Glutamatergic neuron (in vitro differentiated cells): ENCODE measurements at regions not wholly inside any gene's neighbourhood (a gene's known extent, or its start where the extent isn't known, plus 50 kb on each side); places are given as distances from the start of the nearest gene placed in this dataset.
"Not testable (repeated sequence)": the region's sequence is repeated elsewhere in the genome, so short reads cannot be mapped to it uniquely, and the experiment has no call there.

ENCODE experiments used
- DNase-seq: peaks from one replicate; pipeline ENCODE4 v3.0.0; 2022
- H3K27ac Mint-ChIP-seq: one replicate; pipeline ENCODE4 v1.8.0; 2020; ENCODE audit warnings: mild to moderate bottlenecking, mixed read lengths, inconsistent platforms; ENCODE audit not compliant: unreplicated experiment
- H3K27me3 Mint-ChIP-seq: one replicate; pipeline ENCODE4 v1.8.0; 2020; ENCODE audit warnings: mild to moderate bottlenecking, moderate library complexity, mixed read lengths, inconsistent platforms; ENCODE audit not compliant: unreplicated experiment
- H3K36me3 Mint-ChIP-seq: one replicate; pipeline ENCODE4 v1.8.0; 2020; ENCODE audit warnings: mild to moderate bottlenecking, mixed read lengths, inconsistent platforms; ENCODE audit not compliant: unreplicated experiment
- H3K4me1 Mint-ChIP-seq: one replicate; pipeline ENCODE4 v1.8.0; 2020; ENCODE audit warnings: mild to moderate bottlenecking, low read depth, mixed read lengths, inconsistent platforms; ENCODE audit not compliant: unreplicated experiment
- H3K4me3 Mint-ChIP-seq: one replicate; pipeline ENCODE4 v1.8.0; 2020; ENCODE audit warnings: mild to moderate bottlenecking, mixed read lengths, inconsistent platforms; ENCODE audit not compliant: unreplicated experiment
- H3K9me3 Mint-ChIP-seq: one replicate; pipeline ENCODE4 v1.8.0; 2020; ENCODE audit warnings: mild to moderate bottlenecking, moderate library complexity, mixed read lengths, inconsistent platforms; ENCODE audit not compliant: unreplicated experiment
- TF ChIP-seq, protein P1 (sequence below): fragments of 200-600 bp; sonication (generic); IDR thresholded peaks from one replicate; pipeline ENCODE4 v1.5.0; 2021; ENCODE audit not compliant: partially characterized antibody, unreplicated experiment

DNA sequence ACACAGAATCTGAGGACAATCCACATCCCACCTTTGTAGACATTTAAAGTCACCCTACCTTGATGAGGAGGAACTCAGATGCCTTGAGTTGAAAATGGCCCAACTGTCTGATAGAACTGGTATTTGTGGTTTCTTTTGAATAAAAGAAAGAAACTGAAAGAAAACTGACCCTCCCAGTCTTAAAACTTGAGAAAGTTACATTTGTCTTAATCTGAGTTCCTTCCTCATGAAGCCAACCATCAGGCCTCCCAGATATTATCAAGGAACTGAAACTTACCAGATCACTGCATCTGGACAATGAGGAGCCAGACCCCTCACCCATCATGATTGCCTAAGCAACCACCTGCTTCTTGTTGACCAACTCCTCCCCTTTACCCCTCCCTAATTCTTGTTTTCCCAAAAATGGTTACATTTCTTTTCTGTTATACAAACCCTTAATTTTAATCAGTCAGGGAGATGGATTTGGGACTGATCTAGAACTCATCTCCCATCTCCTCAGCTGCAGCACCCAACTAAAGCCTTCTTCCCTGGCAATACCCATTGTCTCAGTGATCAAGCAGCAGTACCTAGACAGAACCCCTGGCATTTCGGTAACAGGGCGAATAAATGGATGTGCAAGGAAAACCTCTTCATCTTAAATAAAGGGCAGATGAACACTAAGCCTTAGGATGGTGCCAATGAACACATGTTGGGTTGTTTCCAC lies 72.0 kb upstream of the RESF1 start:
- Mint-ChIP-seq H3K27me3 (no peaks in the 10 kb centered on the region), H3K4me1 (no peaks in the 10 kb centered on the region), H3K4me3 (no peak overlapping the region), H3K9me3 (peaks cover 2% of the 10 kb centered on the region), H3K27ac (no peak overlapping the region), H3K36me3 (peaks cover 17% of the 10 kb centered on the region)
- no peak for DNase-seq
- TF ChIP-seq, protein P1, sequence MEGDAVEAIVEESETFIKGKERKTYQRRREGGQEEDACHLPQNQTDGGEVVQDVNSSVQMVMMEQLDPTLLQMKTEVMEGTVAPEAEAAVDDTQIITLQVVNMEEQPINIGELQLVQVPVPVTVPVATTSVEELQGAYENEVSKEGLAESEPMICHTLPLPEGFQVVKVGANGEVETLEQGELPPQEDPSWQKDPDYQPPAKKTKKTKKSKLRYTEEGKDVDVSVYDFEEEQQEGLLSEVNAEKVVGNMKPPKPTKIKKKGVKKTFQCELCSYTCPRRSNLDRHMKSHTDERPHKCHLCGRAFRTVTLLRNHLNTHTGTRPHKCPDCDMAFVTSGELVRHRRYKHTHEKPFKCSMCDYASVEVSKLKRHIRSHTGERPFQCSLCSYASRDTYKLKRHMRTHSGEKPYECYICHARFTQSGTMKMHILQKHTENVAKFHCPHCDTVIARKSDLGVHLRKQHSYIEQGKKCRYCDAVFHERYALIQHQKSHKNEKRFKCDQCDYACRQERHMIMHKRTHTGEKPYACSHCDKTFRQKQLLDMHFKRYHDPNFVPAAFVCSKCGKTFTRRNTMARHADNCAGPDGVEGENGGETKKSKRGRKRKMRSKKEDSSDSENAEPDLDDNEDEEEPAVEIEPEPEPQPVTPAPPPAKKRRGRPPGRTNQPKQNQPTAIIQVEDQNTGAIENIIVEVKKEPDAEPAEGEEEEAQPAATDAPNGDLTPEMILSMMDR = no peak

DNA sequence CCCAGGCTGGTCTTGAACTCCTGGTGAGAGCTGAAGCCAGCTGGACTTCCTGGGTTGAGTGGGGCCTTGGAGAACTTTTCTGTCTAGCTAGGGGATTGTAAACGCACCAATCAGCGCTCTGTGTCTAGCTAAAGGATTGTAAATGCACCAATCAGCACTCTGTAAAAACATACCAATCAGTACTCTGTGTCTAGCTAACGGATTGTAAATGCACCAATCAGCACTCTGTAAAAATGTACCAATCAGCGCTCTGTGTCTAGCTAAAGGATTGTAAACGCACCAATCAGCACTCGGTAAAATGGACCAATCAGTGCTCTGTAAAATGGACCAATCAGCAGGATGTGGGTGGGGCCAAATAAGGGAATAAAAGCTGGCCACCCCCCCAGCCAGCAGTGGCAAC lies 76.5 kb upstream of the RESF1 start:
- H3K27me3 Mint-ChIP-seq, H3K9me3 Mint-ChIP-seq, H3K27ac Mint-ChIP-seq, H3K4me1 Mint-ChIP-seq, DNase-seq, H3K36me3 Mint-ChIP-seq, H3K4me3 Mint-ChIP-seq: not testable (repeated sequence)

DNA sequence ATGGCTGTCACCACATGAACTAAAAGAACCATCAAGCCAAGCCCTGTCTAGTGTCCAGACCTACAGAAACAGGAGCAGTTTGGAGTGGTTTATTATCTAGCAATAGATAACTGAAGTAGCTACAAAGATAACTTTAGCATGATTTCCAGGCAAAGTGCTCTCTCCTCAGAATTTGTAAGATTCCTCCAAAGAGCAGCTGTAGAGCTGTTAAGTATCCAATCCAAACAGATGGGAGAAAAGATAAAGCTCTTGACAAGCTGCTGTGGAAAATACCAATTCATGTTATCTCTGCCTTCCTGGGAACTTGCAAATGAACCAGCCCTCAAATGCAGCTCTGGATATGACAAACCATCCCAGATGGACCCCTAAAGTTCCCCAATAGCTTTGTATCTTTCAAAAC lies 78.9 kb upstream of the RESF1 start:
- Mint-ChIP-seq H3K36me3 (peaks cover 5% of the 10 kb centered on the region), H3K27ac (no peak overlapping the region), H3K4me3 (no peak overlapping the region), H3K9me3 (peaks cover 2% of the 10 kb centered on the region), H3K27me3 (no peaks in the 10 kb centered on the region), H3K4me1 (no peaks in the 10 kb centered on the region)
- TF ChIP-seq, protein P1 = no peak
- DNase-seq = no peak

DNA sequence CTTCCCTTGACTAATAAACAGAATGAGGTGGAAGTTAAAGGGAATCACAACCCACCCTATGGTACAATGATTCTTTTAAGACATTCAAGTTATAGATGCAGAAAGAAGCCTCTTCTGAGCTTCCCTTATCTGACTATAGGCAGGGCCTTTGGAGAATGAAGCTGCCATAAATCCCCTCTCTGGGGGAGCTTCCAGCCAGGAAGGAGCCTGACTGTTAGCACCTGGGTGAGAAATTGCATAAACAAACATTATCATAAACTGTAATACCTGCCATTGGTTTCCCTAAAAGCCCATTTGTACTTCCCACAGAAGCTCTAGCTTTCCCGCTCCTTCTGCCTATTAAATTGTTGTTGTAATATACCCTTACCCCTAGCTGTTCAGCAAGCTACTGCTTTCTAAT lies 81.3 kb upstream of the RESF1 start:
- no peaks in the 10 kb centered on the region for H3K36me3 Mint-ChIP-seq
- TF ChIP-seq, protein P1 = no peak
- no peak for DNase-seq
- H3K4me1 Mint-ChIP-seq = no peaks in the 10 kb centered on the region
- H3K9me3 Mint-ChIP-seq = peaks cover 4% of the 10 kb centered on the region
- no peak overlapping the region for H3K27ac Mint-ChIP-seq
- no peaks in the 10 kb centered on the region for H3K27me3 Mint-ChIP-seq
- H3K4me3 Mint-ChIP-seq = no peak overlapping the region

DNA sequence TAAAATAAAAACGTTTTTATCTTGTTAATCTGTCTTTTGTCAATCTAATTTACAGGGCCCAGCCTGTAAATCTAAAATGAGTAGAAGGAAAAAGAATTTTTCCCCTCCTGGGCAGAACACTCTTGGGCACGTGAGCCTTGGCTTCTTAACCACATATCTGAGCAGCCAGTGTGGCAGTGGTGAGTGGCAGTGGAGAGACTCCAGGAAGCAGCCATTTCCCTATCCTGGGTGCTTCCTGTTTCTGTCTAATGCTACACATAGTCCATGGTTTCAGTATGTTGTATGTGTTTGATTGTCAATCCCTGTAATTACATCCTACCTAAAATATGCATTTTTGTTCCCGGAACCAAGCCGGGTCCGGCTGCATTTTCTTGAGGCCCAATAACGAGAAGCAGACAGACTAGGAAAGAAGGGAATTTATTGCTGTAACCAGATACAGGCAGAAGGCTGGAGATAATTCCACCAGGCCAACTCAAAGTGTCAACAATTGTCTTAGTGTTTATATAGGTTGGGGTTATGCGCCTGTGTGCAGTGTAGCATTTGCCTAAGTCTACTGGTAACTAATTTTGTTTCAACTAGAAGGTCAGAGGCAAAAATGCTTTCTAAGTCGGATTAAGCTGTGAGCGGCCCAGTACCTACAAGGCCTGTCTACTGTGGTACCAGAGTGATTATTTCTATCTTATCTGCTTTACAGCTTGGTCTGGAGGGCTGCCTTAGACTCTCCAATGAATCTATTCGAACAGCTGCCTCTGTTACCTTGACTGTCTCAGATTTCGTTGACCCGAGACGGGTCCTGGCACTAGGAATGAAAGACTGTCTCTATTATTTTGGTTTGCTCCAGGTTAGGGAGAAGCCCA lies 82.4 kb upstream of the RESF1 start:
- TF ChIP-seq, protein P1 = no peak
- Mint-ChIP-seq H3K4me1 (no peaks in the 10 kb centered on the region), H3K4me3 (no peak overlapping the region), H3K36me3 (peaks cover 5% of the 10 kb centered on the region), H3K27me3 (peaks cover 2% of the 10 kb centered on the region), H3K9me3 (peaks cover 8% of the 10 kb centered on the region), H3K27ac (no peak overlapping the region)
- DNase-seq = no peak
